Mucosa of gallbladder (tissue), 1 donor: ENCODE measurements at regions not wholly inside any gene's neighbourhood (a gene's known extent, or its start where the extent isn't known, plus 50 kb on each side); places are given as distances from the start of the nearest gene placed in this dataset.

ENCODE experiments used
- DNase-seq: peaks from one replicate; pipeline ENCODE4 v3.0.0-alpha.2; 2020; ENCODE audit warnings: low spot score
- donor health status: DM: no; HTN: no; CAD: no.

GRCh38 chr4:181601103-181601502 is 642.1 kb upstream of the TENM3 start:
- no peak for DNase-seq

- no peak for DNase-seq
These were observed 638.7 kb upstream of the TENM3 start for GRCh38 chr4:181604546-181604945.

- no peak for DNase-seq
These were observed 636.9 kb upstream of the TENM3 start for GRCh38 chr4:181606300-181606699.

GRCh38 chr4:181608181-181608580 is 635.0 kb upstream of the TENM3 start:
- DNase-seq = no peak

GRCh38 chr4:181611033-181611711 is 632.0 kb upstream of the TENM3 start:
- DNase-seq = no peak

- DNase-seq = no peak
These were observed 631.1 kb upstream of the TENM3 start for GRCh38 chr4:181611946-181612600.

- DNase-seq = no peak
These were observed 630.0 kb upstream of the TENM3 start for GRCh38 chr4:181613200-181613599.

GRCh38 chr4:181618038-181618618 is 625.1 kb upstream of the TENM3 start:
- no peak for DNase-seq

GRCh38 chr4:181618896-181619295 is 624.3 kb upstream of the TENM3 start:
- DNase-seq = no peak

GRCh38 chr4:181619651-181620050 is 623.6 kb upstream of the TENM3 start:
- DNase-seq = no peak

- DNase-seq = no peak
These were observed 605.8 kb upstream of the TENM3 start for GRCh38 chr4:181637186-181638105.

- no peak for DNase-seq
These were observed 599.7 kb upstream of the TENM3 start for GRCh38 chr4:181643466-181643865.

- DNase-seq = no peak
These were observed 597.7 kb upstream of the TENM3 start for GRCh38 chr4:181645489-181645888.

GRCh38 chr4:181646864-181647263 is 596.3 kb upstream of the TENM3 start:
- no peak for DNase-seq

GRCh38 chr4:181647396-181648147 is 595.6 kb upstream of the TENM3 start:
- no peak for DNase-seq

GRCh38 chr4:181650033-181650825 is 593.0 kb upstream of the TENM3 start:
- no peak for DNase-seq

- no peak for DNase-seq
These were observed 586.5 kb upstream of the TENM3 start for GRCh38 chr4:181656748-181657147.

GRCh38 chr4:181659202-181659601 is 584.0 kb upstream of the TENM3 start:
- no peak for DNase-seq

- no peak for DNase-seq
These were observed 583.3 kb upstream of the TENM3 start for GRCh38 chr4:181659876-181660275.

GRCh38 chr4:181661090-181661489 is 582.1 kb upstream of the TENM3 start:
- DNase-seq = no peak

GRCh38 chr4:181661923-181662322 is 581.3 kb upstream of the TENM3 start:
- DNase-seq = no peak
